HFFc6 (cell line): ENCODE measurements at regions not wholly inside any gene's neighbourhood (a gene's known extent, or its start where the extent isn't known, plus 50 kb on each side); places are given as distances from the start of the nearest gene placed in this dataset.
"Not testable (repeated sequence)": the region's sequence is repeated elsewhere in the genome, so short reads cannot be mapped to it uniquely, and the experiment has no call there.

Experiments
- DNase-seq: peaks from one replicate; pipeline ENCODE4 v3.0.0-alpha.2; 2018
- H3K27ac Mint-ChIP-seq: 2 replicates; pipeline ENCODE4 v1.8.0; 2020; ENCODE audit warnings: mild to moderate bottlenecking, mixed read lengths
- H3K27me3 Mint-ChIP-seq: 2 replicates; pipeline ENCODE4 v1.8.0; 2021; ENCODE audit warnings: mild to moderate bottlenecking, moderate library complexity, mixed read lengths; ENCODE audit not compliant: insufficient read depth
- H3K36me3 Mint-ChIP-seq: 2 replicates; pipeline ENCODE4 v1.8.0; 2021; ENCODE audit warnings: low read depth, mixed read lengths
- H3K4me1 Mint-ChIP-seq: 2 replicates; pipeline ENCODE4 v1.8.0; 2020; ENCODE audit warnings: low read depth, mixed read lengths
- H3K4me3 Mint-ChIP-seq: 2 replicates; pipeline ENCODE4 v1.8.0; 2020; ENCODE audit warnings: mild to moderate bottlenecking, moderate library complexity, mixed read lengths
- H3K9me3 Mint-ChIP-seq: 2 replicates; pipeline ENCODE4 v1.8.0; 2020; ENCODE audit warnings: mild to moderate bottlenecking, mixed read lengths
- CTCF ChIP-seq: fragments of 200-600 bp; sonication (generic); IDR thresholded peaks from 2 replicates; pipeline ENCODE4 v1.5.0; 2021; ENCODE audit warnings: antibody characterized with exemption, mild to moderate bottlenecking

- H3K36me3 Mint-ChIP-seq, result no peaks in the 10 kb centered on the region
- DNase-seq, result no peak
- H3K4me1 Mint-ChIP-seq, result peaks cover 14% of the 10 kb centered on the region
- H3K27ac Mint-ChIP-seq, result no peak overlapping the region
- TF ChIP-seq CTCF, result no peak
- no peaks in the 10 kb centered on the region for H3K9me3 Mint-ChIP-seq
- no peak overlapping the region for H3K4me3 Mint-ChIP-seq
- no peaks in the 10 kb centered on the region for H3K27me3 Mint-ChIP-seq
Observed at GRCh38 chr18:59801576-59801975, 98.2 kb upstream of the PMAIP1 start.

- no peaks in the 10 kb centered on the region for H3K27me3 Mint-ChIP-seq
Observed at GRCh38 chr18:59800897-59801296, 98.9 kb upstream of the PMAIP1 start.

GRCh38 chr18:59799383-59800015, 100.3 kb upstream of the PMAIP1 start:
- no peak overlapping the region for H3K4me3 Mint-ChIP-seq
- DNase-seq, result no peak
- H3K9me3 Mint-ChIP-seq, result no peaks in the 10 kb centered on the region
- H3K36me3 Mint-ChIP-seq, result no peaks in the 10 kb centered on the region
- peaks cover 16% of the 10 kb centered on the region for H3K4me1 Mint-ChIP-seq
- H3K27ac Mint-ChIP-seq, result peak overlapping the region; percentile 42
- no peak for TF ChIP-seq CTCF
- H3K27me3 Mint-ChIP-seq, result no peaks in the 10 kb centered on the region

More at GRCh38 chr18:59800897-59801296, 98.9 kb upstream of the PMAIP1 start:
- Mint-ChIP-seq H3K36me3 (no peaks in the 10 kb centered on the region), H3K4me1 (peaks cover 11% of the 10 kb centered on the region), H3K27ac (no peak overlapping the region), H3K9me3 (no peaks in the 10 kb centered on the region), H3K4me3 (no peak overlapping the region)
- TF ChIP-seq CTCF, result no peak
- DNase-seq, result no peak

GRCh38 chr18:59795882-59796281, 98.7 kb upstream of the CCBE1 start:
- Mint-ChIP-seq H3K4me1 (peaks cover 16% of the 10 kb centered on the region), H3K27ac (no peak overlapping the region), H3K27me3 (peaks cover 2% of the 10 kb centered on the region), H3K36me3 (no peaks in the 10 kb centered on the region), H3K9me3 (no peaks in the 10 kb centered on the region), H3K4me3 (no peak overlapping the region)
- TF ChIP-seq CTCF, result no peak
- no peak for DNase-seq

GRCh38 chr18:59792353-59792752, 95.1 kb upstream of the CCBE1 start:
- Mint-ChIP-seq H3K27ac (no peak overlapping the region), H3K9me3 (no peaks in the 10 kb centered on the region)
- no peak for TF ChIP-seq CTCF

GRCh38 chr18:59790346-59790936, 93.2 kb upstream of the CCBE1 start:
- H3K4me3 Mint-ChIP-seq, H3K36me3 Mint-ChIP-seq, H3K27ac Mint-ChIP-seq, H3K9me3 Mint-ChIP-seq, H3K27me3 Mint-ChIP-seq, DNase-seq: not testable (repeated sequence)
- peaks cover 28% of the 10 kb centered on the region for H3K4me1 Mint-ChIP-seq

More at GRCh38 chr18:59792353-59792752, 95.1 kb upstream of the CCBE1 start:
- no peak for DNase-seq
- Mint-ChIP-seq H3K36me3 (no peaks in the 10 kb centered on the region), H3K4me1 (peaks cover 21% of the 10 kb centered on the region), H3K4me3 (no peak overlapping the region), H3K27me3 (peaks cover 2% of the 10 kb centered on the region)
